NB4 (cell line): ENCODE measurements at regions not wholly inside any gene's neighbourhood (a gene's known extent, or its start where the extent isn't known, plus 50 kb on each side); places are given as distances from the start of the nearest gene placed in this dataset.

ENCODE experiments used
- POLR2A ChIP-seq: IDR thresholded peaks from 2 replicates; pipeline ENCODE4 v1.6.1; 2011; ENCODE audit warnings: mild to moderate bottlenecking; ENCODE audit not compliant: insufficient read length; ENCODE audit errors: extremely low read depth
- TF ChIP-seq, protein P1 (sequence below): IDR thresholded peaks from one replicate; pipeline ENCODE4 v1.5.1; 2012; ENCODE audit warnings: low read depth, low read length

DNA sequence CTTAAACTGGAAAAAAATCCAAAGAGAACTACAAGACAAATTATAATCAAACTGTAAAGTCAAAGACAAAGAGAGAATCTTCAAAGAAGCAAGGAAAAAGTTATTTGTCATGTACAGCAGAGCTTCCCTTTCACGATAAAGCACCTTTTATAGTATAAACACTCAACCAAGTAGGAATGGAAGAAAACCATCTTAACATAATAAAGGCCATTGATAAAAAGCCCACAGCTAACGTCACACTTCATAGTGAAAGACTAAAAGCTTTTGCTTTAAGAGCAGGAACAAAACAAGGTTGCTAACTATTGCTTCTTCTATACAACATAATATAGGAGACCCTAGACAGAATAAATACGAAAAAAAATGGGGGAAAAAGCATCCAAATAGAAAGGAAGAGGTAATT, 595.7 kb upstream of the POU3F4 start:
- TF ChIP-seq, protein P1, sequence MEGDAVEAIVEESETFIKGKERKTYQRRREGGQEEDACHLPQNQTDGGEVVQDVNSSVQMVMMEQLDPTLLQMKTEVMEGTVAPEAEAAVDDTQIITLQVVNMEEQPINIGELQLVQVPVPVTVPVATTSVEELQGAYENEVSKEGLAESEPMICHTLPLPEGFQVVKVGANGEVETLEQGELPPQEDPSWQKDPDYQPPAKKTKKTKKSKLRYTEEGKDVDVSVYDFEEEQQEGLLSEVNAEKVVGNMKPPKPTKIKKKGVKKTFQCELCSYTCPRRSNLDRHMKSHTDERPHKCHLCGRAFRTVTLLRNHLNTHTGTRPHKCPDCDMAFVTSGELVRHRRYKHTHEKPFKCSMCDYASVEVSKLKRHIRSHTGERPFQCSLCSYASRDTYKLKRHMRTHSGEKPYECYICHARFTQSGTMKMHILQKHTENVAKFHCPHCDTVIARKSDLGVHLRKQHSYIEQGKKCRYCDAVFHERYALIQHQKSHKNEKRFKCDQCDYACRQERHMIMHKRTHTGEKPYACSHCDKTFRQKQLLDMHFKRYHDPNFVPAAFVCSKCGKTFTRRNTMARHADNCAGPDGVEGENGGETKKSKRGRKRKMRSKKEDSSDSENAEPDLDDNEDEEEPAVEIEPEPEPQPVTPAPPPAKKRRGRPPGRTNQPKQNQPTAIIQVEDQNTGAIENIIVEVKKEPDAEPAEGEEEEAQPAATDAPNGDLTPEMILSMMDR, result no peak
- TF ChIP-seq POLR2A, result no peak
